ENCODE measurements at regions not wholly inside any gene's neighbourhood (a gene's known extent, or its start where the extent isn't known, plus 50 kb on each side); places are given as distances from the start of the nearest gene placed in this dataset.
"Not testable (repeated sequence)": the region's sequence is repeated elsewhere in the genome, so short reads cannot be mapped to it uniquely, and the experiment has no call there.

DNA sequence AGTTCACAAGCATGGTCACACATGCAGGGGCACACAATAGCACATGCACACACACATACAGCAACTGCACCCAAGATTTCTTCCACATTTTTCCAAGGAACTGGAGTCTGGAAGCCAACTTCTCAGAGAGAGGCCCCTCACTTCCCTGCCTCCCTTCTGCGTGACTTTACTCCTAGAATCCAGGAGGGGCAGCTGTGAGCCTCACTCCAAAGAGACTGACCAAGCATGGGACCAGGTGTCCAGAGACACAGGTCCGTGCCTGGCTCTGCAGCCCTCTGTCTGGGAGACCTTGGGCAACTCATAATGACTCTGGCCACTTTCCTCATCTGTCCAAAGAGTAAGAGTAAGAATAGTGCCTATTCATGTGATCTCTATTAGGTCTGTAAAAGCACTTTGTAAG is 104.7 kb upstream of the TMEM132E start:
- Histone ChIP-seq H3K27ac (no peak overlapping the region), H3K4me3 (no peak overlapping the region), H3K4me1 (no peaks in the 10 kb centered on the region), H3K36me3 (no peaks in the 10 kb centered on the region), H3K9me3 (no peaks in the 10 kb centered on the region), H3K27me3 (no peaks in the 10 kb centered on the region)
- intact Hi-C loops (cut with DNase I), result no loop called here
- DNase-seq (ENCODE audit: low spot score in 2 of 2), result no peak
- TF ChIP-seq, protein P1, sequence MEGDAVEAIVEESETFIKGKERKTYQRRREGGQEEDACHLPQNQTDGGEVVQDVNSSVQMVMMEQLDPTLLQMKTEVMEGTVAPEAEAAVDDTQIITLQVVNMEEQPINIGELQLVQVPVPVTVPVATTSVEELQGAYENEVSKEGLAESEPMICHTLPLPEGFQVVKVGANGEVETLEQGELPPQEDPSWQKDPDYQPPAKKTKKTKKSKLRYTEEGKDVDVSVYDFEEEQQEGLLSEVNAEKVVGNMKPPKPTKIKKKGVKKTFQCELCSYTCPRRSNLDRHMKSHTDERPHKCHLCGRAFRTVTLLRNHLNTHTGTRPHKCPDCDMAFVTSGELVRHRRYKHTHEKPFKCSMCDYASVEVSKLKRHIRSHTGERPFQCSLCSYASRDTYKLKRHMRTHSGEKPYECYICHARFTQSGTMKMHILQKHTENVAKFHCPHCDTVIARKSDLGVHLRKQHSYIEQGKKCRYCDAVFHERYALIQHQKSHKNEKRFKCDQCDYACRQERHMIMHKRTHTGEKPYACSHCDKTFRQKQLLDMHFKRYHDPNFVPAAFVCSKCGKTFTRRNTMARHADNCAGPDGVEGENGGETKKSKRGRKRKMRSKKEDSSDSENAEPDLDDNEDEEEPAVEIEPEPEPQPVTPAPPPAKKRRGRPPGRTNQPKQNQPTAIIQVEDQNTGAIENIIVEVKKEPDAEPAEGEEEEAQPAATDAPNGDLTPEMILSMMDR (IDR thresholded peaks at IDR 0.05), result no peak

DNA sequence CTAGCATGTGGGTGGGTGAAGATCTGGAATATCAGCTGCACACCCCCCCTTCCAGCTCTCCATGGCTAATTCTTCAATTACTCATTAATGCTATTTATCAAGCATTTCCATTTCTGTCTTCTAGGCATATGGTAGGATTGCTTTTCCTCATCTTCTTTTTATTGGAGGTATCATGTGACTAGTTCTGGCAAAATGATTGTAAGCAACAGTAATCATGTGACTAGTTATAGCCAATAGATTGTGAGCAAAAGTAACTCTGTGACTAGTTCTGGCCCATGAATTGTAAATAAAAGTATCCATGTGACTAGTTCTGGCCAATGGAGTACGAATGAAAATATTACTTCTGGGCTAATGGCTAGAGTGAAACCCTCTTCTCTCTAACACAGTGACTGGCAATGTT is 107.0 kb upstream of the TMEM132E start:
- no peaks in the 10 kb centered on the region for H3K27me3 ChIP-seq
- H3K27ac ChIP-seq, result no peak overlapping the region
- TF ChIP-seq, protein P1 (IDR thresholded peaks at IDR 0.05), result no peak
- H3K9me3 ChIP-seq, result no peaks in the 10 kb centered on the region
- no peak for DNase-seq (ENCODE audit: low spot score in 2 of 2)
- no peaks in the 10 kb centered on the region for H3K4me1 ChIP-seq
- H3K36me3 ChIP-seq, result no peaks in the 10 kb centered on the region
- no peak overlapping the region for H3K4me3 ChIP-seq
- intact Hi-C loops (cut with DNase I), result no loop called here

DNA sequence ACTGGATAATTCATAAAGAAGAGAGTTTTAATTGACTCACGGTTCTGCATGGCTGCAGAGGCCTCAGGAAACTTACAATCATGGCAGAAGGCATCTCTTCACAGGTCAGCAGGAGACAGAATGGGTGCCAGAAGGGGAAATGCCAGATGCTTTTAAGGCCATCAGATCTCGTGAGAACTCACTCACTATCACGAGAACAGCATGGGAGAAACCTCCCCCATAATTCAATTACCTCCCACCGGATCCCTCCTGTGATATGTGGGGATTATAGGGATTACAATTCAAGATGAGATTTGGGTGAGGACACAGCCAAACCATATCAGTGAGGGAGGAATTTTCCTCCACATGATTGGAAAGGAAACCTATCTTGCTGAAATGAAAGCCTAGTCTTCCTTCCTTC is 108.1 kb upstream of the TMEM132E start:
- intact Hi-C loops (cut with DNase I); H3K27ac ChIP-seq: not testable (repeated sequence)

DNA sequence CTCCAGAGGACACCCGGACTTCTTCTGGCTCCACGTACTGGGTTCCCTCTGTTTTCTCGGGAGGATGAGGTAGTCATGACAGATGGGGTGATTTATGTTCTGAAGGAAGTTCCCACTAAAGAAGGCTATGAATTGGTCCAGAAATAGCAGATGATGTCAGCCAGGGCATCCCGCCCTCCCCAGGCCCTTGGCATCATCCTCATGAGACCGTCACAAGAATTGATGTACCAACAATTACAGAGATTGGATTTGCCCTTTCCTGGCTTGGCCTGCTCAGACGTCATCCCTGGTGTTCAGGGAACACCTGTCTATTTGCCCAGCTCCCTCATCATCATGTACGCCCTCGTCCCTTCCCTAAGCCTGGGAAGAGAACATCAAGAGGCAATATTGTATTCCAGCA is 102.8 kb upstream of the CCL1 start:
- Histone ChIP-seq H3K27ac (no peak overlapping the region), H3K36me3 (no peaks in the 10 kb centered on the region), H3K4me1 (no peaks in the 10 kb centered on the region), H3K9me3 (no peaks in the 10 kb centered on the region), H3K4me3 (no peak overlapping the region), H3K27me3 (no peaks in the 10 kb centered on the region)
- TF ChIP-seq, protein P1 (IDR thresholded peaks at IDR 0.05), result no peak
- DNase-seq (ENCODE audit: low spot score in 2 of 2), result no peak
- intact Hi-C loops (cut with DNase I), result no loop called here

More for the DNA sequence above, 108.1 kb upstream of the TMEM132E start:
- not testable (repeated sequence) for H3K27me3 ChIP-seq; DNase-seq (ENCODE audit: low spot score in 2 of 2); H3K4me1 ChIP-seq; H3K4me3 ChIP-seq; H3K9me3 ChIP-seq; H3K36me3 ChIP-seq

DNA sequence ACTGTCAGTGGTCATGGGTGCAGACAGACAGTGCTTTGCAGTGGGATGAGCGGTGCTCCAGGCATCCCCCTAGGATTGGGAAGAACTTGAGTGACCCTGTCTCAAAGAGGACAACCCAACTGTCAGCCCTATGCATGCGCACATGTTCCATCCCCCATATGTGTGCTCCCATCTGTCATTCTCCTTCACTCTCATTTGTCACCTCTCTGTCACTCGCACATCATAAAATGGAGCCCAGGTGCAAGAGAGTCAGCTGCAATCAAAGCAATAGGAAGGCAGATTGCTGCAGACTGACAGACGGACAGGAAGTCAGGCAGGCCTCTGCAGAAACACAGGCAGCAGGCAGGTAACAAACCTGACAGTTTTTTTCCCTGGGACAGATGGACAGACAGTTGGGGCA is 101.8 kb upstream of the CCL1 start:
- Histone ChIP-seq H3K27me3 (no peaks in the 10 kb centered on the region), H3K36me3 (no peaks in the 10 kb centered on the region), H3K4me1 (no peaks in the 10 kb centered on the region), H3K4me3 (no peak overlapping the region), H3K9me3 (no peaks in the 10 kb centered on the region), H3K27ac (no peak overlapping the region)
- intact Hi-C loops (cut with DNase I), result no loop called here
- DNase-seq (ENCODE audit: low spot score in 2 of 2), result no peak
- TF ChIP-seq, protein P1 (IDR thresholded peaks at IDR 0.05), result no peak

DNA sequence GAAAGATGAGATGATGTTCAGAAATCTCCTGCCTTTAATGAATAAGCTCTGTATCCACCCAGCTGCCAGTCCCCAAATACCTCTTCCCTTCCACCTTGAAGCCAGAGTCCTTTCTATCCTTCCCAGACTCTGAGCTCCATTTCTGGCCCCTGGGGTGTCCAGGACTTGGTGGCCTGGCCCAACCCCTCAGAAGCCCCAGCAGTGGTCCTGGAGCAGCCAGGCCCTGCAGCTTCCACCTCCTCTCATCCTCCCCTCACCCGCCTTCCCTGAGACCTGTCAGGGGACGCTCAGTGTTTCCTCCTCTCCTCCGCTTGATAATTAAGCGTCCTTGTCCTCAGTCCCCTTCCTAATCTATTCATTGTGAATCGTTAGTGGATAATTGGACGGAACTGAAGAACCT is 95.2 kb upstream of the CCL1 start:
- Histone ChIP-seq H3K36me3 (no peaks in the 10 kb centered on the region), H3K4me3 (no peak overlapping the region), H3K9me3 (no peaks in the 10 kb centered on the region), H3K27me3 (no peaks in the 10 kb centered on the region), H3K4me1 (no peaks in the 10 kb centered on the region), H3K27ac (no peak overlapping the region)
- no peak for DNase-seq (ENCODE audit: low spot score in 2 of 2)
- TF ChIP-seq, protein P1 (IDR thresholded peaks at IDR 0.05), result no peak
- intact Hi-C loops (cut with DNase I), result no loop called here

All from ascending aorta (tissue), 2 donors.